Breast epithelium (tissue), 3 donors: ENCODE measurements at regions not wholly inside any gene's neighbourhood (a gene's known extent, or its start where the extent isn't known, plus 50 kb on each side); places are given as distances from the start of the nearest gene placed in this dataset.

Experiments used
- POLR2A ChIP-seq: fragments of 450-650 bp; IDR thresholded peaks from one replicate; pipeline ENCODE4 v1.6.1; 2016; ENCODE audit warnings: antibody characterized with exemption, mild to moderate bottlenecking, moderate library complexity
- POLR2AphosphoS5 ChIP-seq, 3 donors: sonication (generic); formaldehyde crosslinking; IDR thresholded peaks; one replicate each; pipeline ENCODE4 v1.6.1; 2017; ENCODE audit warnings: antibody characterized with exemption in 3 of 3
- TF ChIP-seq, protein P1 (sequence below), 3 donors: fragments of 450-650 bp; IDR thresholded peaks; one replicate each; pipeline ENCODE4 v1.5.1; 2016 to 2017; ENCODE audit warnings: antibody characterized with exemption in 3 of 3, mild to moderate bottlenecking in 3 of 3, moderate library complexity in 3 of 3

DNA sequence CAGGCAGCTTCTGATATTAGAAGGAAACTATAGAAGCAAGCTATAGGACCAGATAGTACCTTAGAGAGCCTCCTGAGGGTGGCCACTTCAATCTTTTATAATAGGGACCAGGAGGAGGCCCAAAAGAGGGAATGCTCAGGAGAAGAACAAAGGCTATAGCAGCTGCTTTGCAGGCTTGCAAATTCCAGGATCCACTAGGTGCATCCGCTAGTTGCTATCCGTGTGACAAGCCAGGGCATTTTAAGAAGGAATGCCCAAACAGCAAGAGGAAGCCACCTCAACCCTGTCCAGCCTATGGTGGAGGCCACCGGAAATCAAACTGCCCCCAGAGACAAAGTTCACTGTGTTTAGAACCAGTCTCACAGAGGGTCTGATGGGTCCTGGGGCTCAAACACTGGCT lies 192.6 kb upstream of the KIF2B start:
- TF ChIP-seq, protein P1, sequence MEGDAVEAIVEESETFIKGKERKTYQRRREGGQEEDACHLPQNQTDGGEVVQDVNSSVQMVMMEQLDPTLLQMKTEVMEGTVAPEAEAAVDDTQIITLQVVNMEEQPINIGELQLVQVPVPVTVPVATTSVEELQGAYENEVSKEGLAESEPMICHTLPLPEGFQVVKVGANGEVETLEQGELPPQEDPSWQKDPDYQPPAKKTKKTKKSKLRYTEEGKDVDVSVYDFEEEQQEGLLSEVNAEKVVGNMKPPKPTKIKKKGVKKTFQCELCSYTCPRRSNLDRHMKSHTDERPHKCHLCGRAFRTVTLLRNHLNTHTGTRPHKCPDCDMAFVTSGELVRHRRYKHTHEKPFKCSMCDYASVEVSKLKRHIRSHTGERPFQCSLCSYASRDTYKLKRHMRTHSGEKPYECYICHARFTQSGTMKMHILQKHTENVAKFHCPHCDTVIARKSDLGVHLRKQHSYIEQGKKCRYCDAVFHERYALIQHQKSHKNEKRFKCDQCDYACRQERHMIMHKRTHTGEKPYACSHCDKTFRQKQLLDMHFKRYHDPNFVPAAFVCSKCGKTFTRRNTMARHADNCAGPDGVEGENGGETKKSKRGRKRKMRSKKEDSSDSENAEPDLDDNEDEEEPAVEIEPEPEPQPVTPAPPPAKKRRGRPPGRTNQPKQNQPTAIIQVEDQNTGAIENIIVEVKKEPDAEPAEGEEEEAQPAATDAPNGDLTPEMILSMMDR (IDR thresholded peaks at IDR 0.05): no peak
- TF ChIP-seq POLR2A (no peak), POLR2AphosphoS5 (IDR thresholded peaks at IDR 0.05) (no peak)
